ENCODE measurements at regions not wholly inside any gene's neighbourhood (a gene's known extent, or its start where the extent isn't known, plus 50 kb on each side); places are given as distances from the start of the nearest gene placed in this dataset.

- DNase-seq (ENCODE audit: low spot score) (no peak), FAIRE-seq (no peak), ATAC-seq (no peak)
- Histone ChIP-seq H2AFZ (ENCODE audit: low read length) (no peak overlapping the region), H3K9me3 (ENCODE audit: low read length) (no peaks in the 10 kb centered on the region), H3K4me2 (ENCODE audit: low read depth, low read length) (no peak overlapping the region), H3K4me1 (ENCODE audit: insufficient read depth, low read length) (no peaks in the 10 kb centered on the region), H4K20me1 (ENCODE audit: insufficient read depth, low read length) (no peaks in the 10 kb centered on the region), H3K27me3 (ENCODE audit: control insufficient read depth in 1 of 2, insufficient read depth in 2 of 2, low read length in 2 of 2) (peaks cover 0 to 13% of the 10 kb centered on the region in 2 experiments; a peak in 2 of 5 replicates), H3K4me3 (replicated peaks in 1 of 3; ENCODE audit: insufficient read depth in 1 of 3, low read depth in 2 of 3, low read length in 3 of 3) (no peak overlapping the region), H3K36me3 (replicated peaks in 1 of 2; ENCODE audit: control insufficient read depth in 1 of 2, insufficient read depth in 2 of 2, low read length in 2 of 2) (no peaks in the 10 kb centered on the region), H3K79me2 (ENCODE audit: insufficient read depth, low read length) (no peaks in the 10 kb centered on the region), H3K9ac (ENCODE audit: insufficient read depth, low read depth, low read length) (no peak overlapping the region), H3K27ac (ENCODE audit: extremely low read length, insufficient read depth, low read length) (no peak overlapping the region)
- intact Hi-C loops (cut with micrococcal nuclease; ENCODE audit: unreplicated experiment) = no loop called here
- 21% methylated on average over 9 of the region's 9 CpGs for WGBS (ENCODE audit: low lambda C conversion rate)
- CTCF ChIA-PET (ENCODE audit: low intra/inter-chr PET ratio, low total read pairs) = no interaction called here
- no TSS peak for BruUV-seq (replicated peaks)
- POLR2A ChIA-PET = no interaction called here
- in situ Hi-C loops (cut with HindIII; ENCODE audit: extremely low pct_ligation_motif_present, low pct_unique_long_range_greater_than_20kb) = no loop called here
- TF ChIP-seq TARDBP (CRISPR knock-in tag; IDR thresholded peaks at IDR 0.05) = no peak
- no peak for TF ChIP-seq ZNF292 (CRISPR knock-in tag; IDR thresholded peaks at IDR 0.05; ENCODE audit: borderline replicate concordance, low read depth)
- no peak for TF ChIP-seq ZNF598 (CRISPR knock-in tag; IDR thresholded peaks at IDR 0.05; ENCODE audit: borderline replicate concordance)
- no peak for TF ChIP-seq CREB3 (CRISPR knock-in tag; IDR thresholded peaks at IDR 0.05)
- no peak for TF ChIP-seq ZNF75D (CRISPR knock-in tag; IDR thresholded peaks at IDR 0.05; ENCODE audit: borderline replicate concordance)
- TF ChIP-seq ZFP91 (CRISPR knock-in tag; IDR thresholded peaks at IDR 0.05; ENCODE audit: borderline replicate concordance) = no peak
- TF ChIP-seq TOPORS (CRISPR knock-in tag; IDR thresholded peaks at IDR 0.05) = no peak
- TF ChIP-seq ZFP36L1 (CRISPR knock-in tag; IDR thresholded peaks at IDR 0.05) = no peak
- TF ChIP-seq PRDM15 (CRISPR knock-in tag; IDR thresholded peaks at IDR 0.05) = no peak
- TF ChIP-seq HNRNPK (IDR thresholded peaks at IDR 0.05; ENCODE audit: low read depth, low read length, poor library complexity, severe bottlenecking) = no peak
- TF ChIP-seq TP53 (CRISPR knock-in tag; conservative IDR thresholded peaks at IDR 0.05) = no peak
- no peak for TF ChIP-seq PHF8 (CRISPR knock-in tag; IDR thresholded peaks at IDR 0.05)
- TF ChIP-seq ZNF512B (CRISPR knock-in tag; IDR thresholded peaks at IDR 0.05; ENCODE audit: borderline replicate concordance) = no peak
- no peak for TF ChIP-seq ZNF331 (CRISPR knock-in tag; IDR thresholded peaks at IDR 0.05)
- no peak for TF ChIP-seq SSRP1 (CRISPR knock-in tag; IDR thresholded peaks at IDR 0.05)
These were observed 365.7 kb downstream of the TNS1 start for GRCh38 chr2:217636991-217637561.
